ENCODE measurements at regions not wholly inside any gene's neighbourhood (a gene's known extent, or its start where the extent isn't known, plus 50 kb on each side); places are given as distances from the start of the nearest gene placed in this dataset.

- DNase-seq (ENCODE audit: low read depth, low spot score): no peak
- Histone ChIP-seq H3K4me3 (no peak overlapping the region), H3K36me3 (ENCODE audit: insufficient read depth, low read length) (no peaks in the 10 kb centered on the region), H3K27ac (no peak overlapping the region), H3K9ac (ENCODE audit: insufficient read length) (no peak overlapping the region), H3K9me3 (ENCODE audit: low read depth, low read length) (no peaks in the 10 kb centered on the region)
- no peak for TF ChIP-seq FOXP2 (optimal IDR thresholded peaks at IDR 0.05; ENCODE audit: control extremely low read depth, extremely low read length, insufficient read depth)
- no peak for TF ChIP-seq EZH2 (IDR thresholded peaks at IDR 0.05)
- no peak for TF ChIP-seq POLR2AphosphoS5 (IDR thresholded peaks at IDR 0.05; ENCODE audit: borderline replicate concordance, low read depth, low read length)
Observed at GRCh38 chr1:191306916-191307315, 829.3 kb upstream of the BRINP3 start.

GRCh38 chr1:191320062-191320461 is 838.2 kb upstream of the RGS18 start:
- no peak for DNase-seq (ENCODE audit: low read depth, low spot score)
- no peak overlapping the region for H3K4me3 ChIP-seq
- no peaks in the 10 kb centered on the region for H3K36me3 ChIP-seq (ENCODE audit: insufficient read depth, low read length)
- TF ChIP-seq FOXP2 (optimal IDR thresholded peaks at IDR 0.05; ENCODE audit: control extremely low read depth, extremely low read length, insufficient read depth) (no peak), EZH2 (IDR thresholded peaks at IDR 0.05) (no peak), POLR2AphosphoS5 (IDR thresholded peaks at IDR 0.05; ENCODE audit: borderline replicate concordance, low read depth, low read length) (no peak)
- no peaks in the 10 kb centered on the region for H3K9me3 ChIP-seq (ENCODE audit: low read depth, low read length)
- H3K9ac ChIP-seq (ENCODE audit: insufficient read length): no peak overlapping the region
- no peak overlapping the region for H3K27ac ChIP-seq

GRCh38 chr1:191327868-191328267 is 830.4 kb upstream of the RGS18 start:
- DNase-seq (ENCODE audit: low read depth, low spot score): no peak

GRCh38 chr1:191343816-191344215 is 814.4 kb upstream of the RGS18 start:
- Histone ChIP-seq H3K36me3 (ENCODE audit: insufficient read depth, low read length) (no peaks in the 10 kb centered on the region), H3K27ac (no peak overlapping the region), H3K4me3 (no peak overlapping the region), H3K9me3 (ENCODE audit: low read depth, low read length) (no peaks in the 10 kb centered on the region), H3K9ac (ENCODE audit: insufficient read length) (no peak overlapping the region)
- no peak for DNase-seq (ENCODE audit: low read depth, low spot score)
- TF ChIP-seq POLR2AphosphoS5 (IDR thresholded peaks at IDR 0.05; ENCODE audit: borderline replicate concordance, low read depth, low read length): no peak

More at GRCh38 chr1:191327868-191328267, 830.4 kb upstream of the RGS18 start:
- no peak overlapping the region for H3K4me3 ChIP-seq
- H3K9ac ChIP-seq (ENCODE audit: insufficient read length): no peak overlapping the region
- no peaks in the 10 kb centered on the region for H3K9me3 ChIP-seq (ENCODE audit: low read depth, low read length)
- TF ChIP-seq EZH2 (IDR thresholded peaks at IDR 0.05) (no peak), FOXP2 (optimal IDR thresholded peaks at IDR 0.05; ENCODE audit: control extremely low read depth, extremely low read length, insufficient read depth) (no peak), POLR2AphosphoS5 (IDR thresholded peaks at IDR 0.05; ENCODE audit: borderline replicate concordance, low read depth, low read length) (no peak)
- H3K27ac ChIP-seq: no peak overlapping the region
- no peaks in the 10 kb centered on the region for H3K36me3 ChIP-seq (ENCODE audit: insufficient read depth, low read length)

- Histone ChIP-seq H3K4me3 (no peak overlapping the region), H3K9ac (ENCODE audit: insufficient read length) (no peak overlapping the region), H3K27ac (no peak overlapping the region), H3K36me3 (ENCODE audit: insufficient read depth, low read length) (no peaks in the 10 kb centered on the region), H3K9me3 (ENCODE audit: low read depth, low read length) (no peaks in the 10 kb centered on the region)
- no peak for DNase-seq (ENCODE audit: low read depth, low spot score)
- no peak for TF ChIP-seq FOXP2 (optimal IDR thresholded peaks at IDR 0.05; ENCODE audit: control extremely low read depth, extremely low read length, insufficient read depth)
- no peak for TF ChIP-seq EZH2 (IDR thresholded peaks at IDR 0.05)
- no peak for TF ChIP-seq POLR2AphosphoS5 (IDR thresholded peaks at IDR 0.05; ENCODE audit: borderline replicate concordance, low read depth, low read length)
Observed at GRCh38 chr1:191346381-191346780, 811.9 kb upstream of the RGS18 start.

GRCh38 chr1:191348328-191348727 is 809.9 kb upstream of the RGS18 start:
- no peak for DNase-seq (ENCODE audit: low read depth, low spot score)
- no peak overlapping the region for H3K4me3 ChIP-seq

GRCh38 chr1:191350938-191351337 is 807.3 kb upstream of the RGS18 start:
- TF ChIP-seq POLR2AphosphoS5 (IDR thresholded peaks at IDR 0.05; ENCODE audit: borderline replicate concordance, low read depth, low read length): no peak
- TF ChIP-seq EZH2 (IDR thresholded peaks at IDR 0.05): no peak
- no peak for TF ChIP-seq FOXP2 (optimal IDR thresholded peaks at IDR 0.05; ENCODE audit: control extremely low read depth, extremely low read length, insufficient read depth)
- Histone ChIP-seq H3K4me3 (no peak overlapping the region), H3K36me3 (ENCODE audit: insufficient read depth, low read length) (no peaks in the 10 kb centered on the region), H3K9ac (ENCODE audit: insufficient read length) (no peak overlapping the region), H3K9me3 (ENCODE audit: low read depth, low read length) (no peaks in the 10 kb centered on the region), H3K27ac (no peak overlapping the region)
- no peak for DNase-seq (ENCODE audit: low read depth, low spot score)

More at GRCh38 chr1:191348328-191348727, 809.9 kb upstream of the RGS18 start:
- no peaks in the 10 kb centered on the region for H3K9me3 ChIP-seq (ENCODE audit: low read depth, low read length)
- no peak overlapping the region for H3K9ac ChIP-seq (ENCODE audit: insufficient read length)
- H3K36me3 ChIP-seq (ENCODE audit: insufficient read depth, low read length): no peaks in the 10 kb centered on the region
- no peak for TF ChIP-seq EZH2 (IDR thresholded peaks at IDR 0.05)
- TF ChIP-seq FOXP2 (optimal IDR thresholded peaks at IDR 0.05; ENCODE audit: control extremely low read depth, extremely low read length, insufficient read depth): no peak
- TF ChIP-seq POLR2AphosphoS5 (IDR thresholded peaks at IDR 0.05; ENCODE audit: borderline replicate concordance, low read depth, low read length): no peak
- no peak overlapping the region for H3K27ac ChIP-seq

- TF ChIP-seq POLR2AphosphoS5 (IDR thresholded peaks at IDR 0.05; ENCODE audit: borderline replicate concordance, low read depth, low read length) (no peak), EZH2 (IDR thresholded peaks at IDR 0.05) (no peak), FOXP2 (optimal IDR thresholded peaks at IDR 0.05; ENCODE audit: control extremely low read depth, extremely low read length, insufficient read depth) (no peak)
- H3K9ac ChIP-seq (ENCODE audit: insufficient read length): no peak overlapping the region
- no peaks in the 10 kb centered on the region for H3K36me3 ChIP-seq (ENCODE audit: insufficient read depth, low read length)
- H3K9me3 ChIP-seq (ENCODE audit: low read depth, low read length): no peaks in the 10 kb centered on the region
- no peak overlapping the region for H3K4me3 ChIP-seq
- no peak overlapping the region for H3K27ac ChIP-seq
- DNase-seq (ENCODE audit: low read depth, low spot score): no peak
Observed at GRCh38 chr1:191358724-191359123, 799.5 kb upstream of the RGS18 start.

GRCh38 chr1:191366686-191367085 is 791.6 kb upstream of the RGS18 start:
- TF ChIP-seq POLR2AphosphoS5 (IDR thresholded peaks at IDR 0.05; ENCODE audit: borderline replicate concordance, low read depth, low read length): no peak
- TF ChIP-seq FOXP2 (optimal IDR thresholded peaks at IDR 0.05; ENCODE audit: control extremely low read depth, extremely low read length, insufficient read depth): no peak
- TF ChIP-seq EZH2 (IDR thresholded peaks at IDR 0.05): no peak
- no peak overlapping the region for H3K9ac ChIP-seq (ENCODE audit: insufficient read length)
- no peak for DNase-seq (ENCODE audit: low read depth, low spot score)
- no peaks in the 10 kb centered on the region for H3K9me3 ChIP-seq (ENCODE audit: low read depth, low read length)
- no peaks in the 10 kb centered on the region for H3K36me3 ChIP-seq (ENCODE audit: insufficient read depth, low read length)
- no peak overlapping the region for H3K4me3 ChIP-seq
- H3K27ac ChIP-seq: no peak overlapping the region
